ENCODE measurements at regions not wholly inside any gene's neighbourhood (a gene's known extent, or its start where the extent isn't known, plus 50 kb on each side); places are given as distances from the start of the nearest gene placed in this dataset.

- TF ChIP-seq, protein P1, sequence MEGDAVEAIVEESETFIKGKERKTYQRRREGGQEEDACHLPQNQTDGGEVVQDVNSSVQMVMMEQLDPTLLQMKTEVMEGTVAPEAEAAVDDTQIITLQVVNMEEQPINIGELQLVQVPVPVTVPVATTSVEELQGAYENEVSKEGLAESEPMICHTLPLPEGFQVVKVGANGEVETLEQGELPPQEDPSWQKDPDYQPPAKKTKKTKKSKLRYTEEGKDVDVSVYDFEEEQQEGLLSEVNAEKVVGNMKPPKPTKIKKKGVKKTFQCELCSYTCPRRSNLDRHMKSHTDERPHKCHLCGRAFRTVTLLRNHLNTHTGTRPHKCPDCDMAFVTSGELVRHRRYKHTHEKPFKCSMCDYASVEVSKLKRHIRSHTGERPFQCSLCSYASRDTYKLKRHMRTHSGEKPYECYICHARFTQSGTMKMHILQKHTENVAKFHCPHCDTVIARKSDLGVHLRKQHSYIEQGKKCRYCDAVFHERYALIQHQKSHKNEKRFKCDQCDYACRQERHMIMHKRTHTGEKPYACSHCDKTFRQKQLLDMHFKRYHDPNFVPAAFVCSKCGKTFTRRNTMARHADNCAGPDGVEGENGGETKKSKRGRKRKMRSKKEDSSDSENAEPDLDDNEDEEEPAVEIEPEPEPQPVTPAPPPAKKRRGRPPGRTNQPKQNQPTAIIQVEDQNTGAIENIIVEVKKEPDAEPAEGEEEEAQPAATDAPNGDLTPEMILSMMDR (conservative IDR thresholded peaks at IDR 0.05; ENCODE audit: control insufficient read depth, insufficient read depth, low read depth, low read length), result no peak
- DNase-seq (ENCODE audit: low read depth), result no peak
- H3K4me3 ChIP-seq (ENCODE audit: control insufficient read depth, low read depth, low read length), result no peak overlapping the region
Observed at GRCh38 chr6:44011350-44011920, 115.8 kb downstream of the MRPL14 start.

- peak; percentile 99 for DNase-seq (ENCODE audit: low read depth)
- no peak overlapping the region for H3K4me3 ChIP-seq (ENCODE audit: control insufficient read depth, low read depth, low read length)
- TF ChIP-seq, protein P1 (conservative IDR thresholded peaks at IDR 0.05; ENCODE audit: control insufficient read depth, insufficient read depth, low read depth, low read length), result no peak
Observed at GRCh38 chr6:44010411-44011349, 116.6 kb downstream of the MRPL14 start.

- no peak overlapping the region for H3K4me3 ChIP-seq (ENCODE audit: control insufficient read depth, low read depth, low read length)
- TF ChIP-seq, protein P1 (conservative IDR thresholded peaks at IDR 0.05; ENCODE audit: control insufficient read depth, insufficient read depth, low read depth, low read length), result no peak
- peak; percentile 73 for DNase-seq (ENCODE audit: low read depth)
Observed at GRCh38 chr6:44009425-44010321, 117.6 kb downstream of the MRPL14 start.

DNA sequence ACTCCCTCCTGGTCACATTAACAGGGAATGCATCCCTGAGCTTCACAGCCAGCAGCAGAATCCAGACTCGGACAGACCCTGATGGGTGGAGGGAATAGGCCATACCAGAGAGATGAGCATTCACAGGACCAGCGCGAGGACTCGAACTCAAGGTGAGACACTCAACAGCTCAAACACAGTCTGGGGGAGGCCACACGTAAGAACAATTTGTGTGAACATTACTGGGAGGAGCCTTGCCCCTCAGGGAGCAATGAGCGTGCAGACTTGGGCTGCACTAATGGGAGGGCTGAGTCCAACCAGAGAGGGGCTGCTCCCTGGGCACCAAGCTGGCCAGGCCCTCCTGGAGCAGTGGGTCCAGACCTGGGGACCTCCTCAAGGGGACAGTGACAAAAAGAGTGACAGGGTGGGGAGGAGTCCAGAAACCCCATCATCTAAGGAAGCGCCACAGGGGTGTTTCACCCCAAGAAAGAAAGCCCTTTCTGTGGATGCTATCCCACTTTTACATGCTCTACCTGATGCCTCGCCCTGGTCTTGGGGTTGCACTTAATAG is 118.4 kb downstream of the MRPL14 start:
- TF ChIP-seq, protein P1 (conservative IDR thresholded peaks at IDR 0.05; ENCODE audit: control insufficient read depth, insufficient read depth, low read depth, low read length), result no peak
- H3K4me3 ChIP-seq (ENCODE audit: control insufficient read depth, low read depth, low read length), result no peak overlapping the region
- no peak for DNase-seq (ENCODE audit: low read depth)

DNA sequence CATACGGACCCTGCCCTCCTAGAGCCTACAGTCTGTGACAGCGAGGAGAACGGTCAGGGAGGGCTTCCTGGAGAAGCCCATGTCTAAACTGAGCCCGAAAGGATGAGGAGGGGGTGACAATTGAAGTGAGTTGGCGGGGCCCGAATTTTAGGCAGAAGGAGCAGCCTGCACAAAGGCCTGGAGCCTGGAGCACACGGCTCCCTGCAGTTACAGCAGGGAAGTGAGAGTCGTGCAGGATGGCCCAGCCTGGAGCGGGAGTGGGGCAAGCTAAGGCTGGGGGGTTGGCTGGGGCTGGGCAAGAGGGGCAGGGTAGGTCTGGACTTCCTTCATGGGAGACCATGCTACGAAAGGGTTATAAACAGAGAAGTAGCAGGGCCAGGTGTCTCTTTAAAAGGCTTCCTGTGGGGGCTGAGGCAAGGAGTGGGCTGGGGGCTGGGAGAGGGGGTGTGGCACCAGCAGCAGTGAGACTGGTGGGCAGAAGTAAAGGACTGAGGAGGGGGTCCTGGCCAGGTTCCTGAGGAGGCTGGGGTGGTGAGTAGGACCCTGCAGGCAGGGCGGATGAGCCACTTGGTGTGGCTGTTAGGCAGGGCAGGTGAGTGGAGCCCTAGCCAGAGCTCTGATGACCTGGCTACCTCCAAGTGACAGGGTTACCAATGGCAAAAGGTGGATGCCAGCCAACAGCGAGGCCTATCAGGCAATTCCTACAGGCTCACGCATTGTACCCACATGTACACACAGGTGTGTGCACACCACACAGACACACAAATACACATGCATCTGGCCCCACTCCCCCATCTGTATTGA is 119.2 kb downstream of the MRPL14 start:
- TF ChIP-seq, protein P1 (conservative IDR thresholded peaks at IDR 0.05; ENCODE audit: control insufficient read depth, insufficient read depth, low read depth, low read length), result no peak
- no peak for DNase-seq (ENCODE audit: low read depth)
- H3K4me3 ChIP-seq (ENCODE audit: control insufficient read depth, low read depth, low read length), result no peak overlapping the region
